HEK293 (cell line): ENCODE measurements at regions not wholly inside any gene's neighbourhood (a gene's known extent, or its start where the extent isn't known, plus 50 kb on each side); places are given as distances from the start of the nearest gene placed in this dataset.

Experiments
- CTCF ChIA-PET: fragments of 350-600 bp; formaldehyde crosslinking; extraction: SDS; loops from one replicate; lab custom pipeline; 2021; ENCODE audit warnings: antibody characterized with exemption; lab: Yijun Ruan, JAX
- POLR2A ChIA-PET: fragments of 300-600 bp; formaldehyde crosslinking; extraction: SDS; loops from one replicate; lab custom pipeline; 2020; ENCODE audit warnings: antibody characterized with exemption, inconsistent platforms; lab: Yijun Ruan, JAX
- H3K27ac ChIP-seq: fragments of 200-500 bp; sonication (Bioruptor generic); 2 replicates; pipeline ENCODE4 v1.5.1; 2014; ENCODE audit warnings: low read depth, low read length, control low read depth, inconsistent platforms; ENCODE audit errors: extremely low read depth
- H3K36me3 ChIP-seq, 2 experiments: fragments of 200-500 bp in 1 of 2; sonication (Bioruptor generic) in 1 of 2; 1 replicate in 1 of 2; 2 replicates in 1 of 2; pipeline ENCODE4 v1.5.1; 2014 to 2017; ENCODE audit warnings: inconsistent platforms in 2 of 2, low read length in 2 of 2; ENCODE audit not compliant: control insufficient read depth in 2 of 2, insufficient read depth in 1 of 2
- H3K4me1 ChIP-seq: fragments of 200-500 bp; sonication (Bioruptor generic); 2 replicates; pipeline ENCODE4 v1.5.1; 2014; ENCODE audit warnings: mild to moderate bottlenecking, low read length, inconsistent platforms; ENCODE audit not compliant: control insufficient read depth, insufficient read depth
- H3K4me3 ChIP-seq: 2 replicates; pipeline ENCODE4 v1.5.1; 2011; ENCODE audit warnings: low read depth, mild to moderate bottlenecking, control low read depth, low read length, moderate library complexity
- H3K9me3 ChIP-seq: fragments of 200-500 bp; sonication (Bioruptor generic); 2 replicates; pipeline ENCODE4 v1.5.1; 2014; ENCODE audit warnings: low read depth, low read length, inconsistent platforms; ENCODE audit not compliant: control insufficient read depth, insufficient read depth
- GLIS2 ChIP-seq: fragments of 450-650 bp; formaldehyde crosslinking; IDR thresholded peaks from 2 replicates; pipeline ENCODE4 v1.5.1; 2016; ENCODE audit warnings: missing biosample characterization, missing genetic modification characterization
- MEIS1 ChIP-seq: sonication (generic); formaldehyde crosslinking; IDR thresholded peaks from 2 replicates; pipeline ENCODE4 v1.8.1; 2022; ENCODE audit warnings: missing genetic modification reagents, mild to moderate bottlenecking, borderline replicate concordance
- ZBTB20 ChIP-seq: fragments of 450-650 bp; formaldehyde crosslinking; IDR thresholded peaks from 2 replicates; pipeline ENCODE4 v1.5.1; 2016; ENCODE audit warnings: missing biosample characterization, missing genetic modification characterization
- ZFHX2 ChIP-seq: fragments of 450-650 bp; formaldehyde crosslinking; conservative IDR thresholded peaks from 2 replicates; pipeline ENCODE4 v1.5.1; 2016; ENCODE audit warnings: missing biosample characterization, missing genetic modification characterization
- ZFP3 ChIP-seq: fragments of 450-650 bp; formaldehyde crosslinking; IDR thresholded peaks from 2 replicates; pipeline ENCODE4 v1.5.1; 2016; ENCODE audit warnings: low read depth, missing biosample characterization, missing genetic modification characterization
- ZFP41 ChIP-seq: fragments of 450-650 bp; formaldehyde crosslinking; IDR thresholded peaks from 2 replicates; pipeline ENCODE4 v1.5.1; 2016; ENCODE audit warnings: missing biosample characterization, missing genetic modification characterization, borderline replicate concordance
- ZNF223 ChIP-seq: fragments of 450-650 bp; formaldehyde crosslinking; IDR thresholded peaks from 2 replicates; pipeline ENCODE4 v1.5.1; 2016; ENCODE audit warnings: missing biosample characterization, missing genetic modification characterization
- ZNF239 ChIP-seq: fragments of 450-650 bp; formaldehyde crosslinking; IDR thresholded peaks from 2 replicates; pipeline ENCODE4 v1.5.1; 2016; ENCODE audit warnings: missing biosample characterization, missing genetic modification characterization
- ZNF266 ChIP-seq: fragments of 450-650 bp; formaldehyde crosslinking; IDR thresholded peaks from 2 replicates; pipeline ENCODE4 v1.5.1; 2016; ENCODE audit warnings: missing biosample characterization, missing genetic modification characterization, low read depth
- ZNF311 ChIP-seq: fragments of 450-650 bp; formaldehyde crosslinking; IDR thresholded peaks from 2 replicates; pipeline ENCODE4 v1.5.1; 2017; ENCODE audit warnings: missing biosample characterization, missing genetic modification characterization, borderline replicate concordance
- ZNF510 ChIP-seq: fragments of 450-650 bp; formaldehyde crosslinking; IDR thresholded peaks from 2 replicates; pipeline ENCODE4 v1.5.1; 2018; ENCODE audit warnings: mild to moderate bottlenecking, missing genetic modification characterization, missing biosample characterization; ENCODE audit not compliant: insufficient replicate concordance
- ZNF560 ChIP-seq: fragments of 450-650 bp; formaldehyde crosslinking; IDR thresholded peaks from 2 replicates; pipeline ENCODE4 v1.5.1; 2017; ENCODE audit warnings: missing biosample characterization, missing genetic modification characterization, borderline replicate concordance
- ZNF596 ChIP-seq: fragments of 450-650 bp; IDR thresholded peaks from 2 replicates; pipeline ENCODE4 v1.5.0; 2018; ENCODE audit warnings: missing biosample characterization, mild to moderate bottlenecking, missing genetic modification characterization, moderate library complexity
- ZNF664 ChIP-seq: fragments of 450-650 bp; formaldehyde crosslinking; IDR thresholded peaks from 2 replicates; pipeline ENCODE4 v1.5.1; 2016; ENCODE audit warnings: missing biosample characterization, missing genetic modification characterization
- ZNF670 ChIP-seq: fragments of 450-650 bp; formaldehyde crosslinking; IDR thresholded peaks from 2 replicates; pipeline ENCODE4 v1.5.1; 2016; ENCODE audit warnings: missing biosample characterization, missing genetic modification characterization, low read depth
- ZNF677 ChIP-seq: fragments of 450-650 bp; IDR thresholded peaks from 2 replicates; pipeline ENCODE4 v1.5.0; 2018; ENCODE audit warnings: missing biosample characterization, mild to moderate bottlenecking, missing genetic modification characterization, moderate library complexity
- ZNF747 ChIP-seq: fragments of 450-650 bp; formaldehyde crosslinking; IDR thresholded peaks from 2 replicates; pipeline ENCODE4 v1.5.1; 2016; ENCODE audit warnings: missing biosample characterization, missing genetic modification characterization
- ZSCAN23 ChIP-seq: fragments of 450-650 bp; formaldehyde crosslinking; IDR thresholded peaks from 2 replicates; pipeline ENCODE4 v1.5.1; 2016; ENCODE audit warnings: missing biosample characterization, missing genetic modification characterization
- TF ChIP-seq, protein P1 (sequence below): fragments of 450-650 bp; formaldehyde crosslinking; conservative IDR thresholded peaks from 2 replicates; pipeline ENCODE4 v1.5.1; 2016; ENCODE audit warnings: low read depth, missing biosample characterization, missing genetic modification characterization
- TF ChIP-seq, protein P2 (sequence below): fragments of 450-650 bp; formaldehyde crosslinking; IDR thresholded peaks from 2 replicates; pipeline ENCODE4 v1.5.1; 2016; ENCODE audit warnings: missing biosample characterization, missing genetic modification characterization
- TF ChIP-seq, protein P3 (sequence below): fragments of 450-650 bp; formaldehyde crosslinking; IDR thresholded peaks from 2 replicates; pipeline ENCODE4 v1.5.1; 2016; ENCODE audit warnings: missing biosample characterization, missing genetic modification characterization, borderline replicate concordance
- TF ChIP-seq, protein P4 (sequence below): fragments of 450-650 bp; formaldehyde crosslinking; IDR thresholded peaks from 2 replicates; pipeline ENCODE4 v1.5.1; 2016; ENCODE audit warnings: missing biosample characterization, missing genetic modification characterization

DNA sequence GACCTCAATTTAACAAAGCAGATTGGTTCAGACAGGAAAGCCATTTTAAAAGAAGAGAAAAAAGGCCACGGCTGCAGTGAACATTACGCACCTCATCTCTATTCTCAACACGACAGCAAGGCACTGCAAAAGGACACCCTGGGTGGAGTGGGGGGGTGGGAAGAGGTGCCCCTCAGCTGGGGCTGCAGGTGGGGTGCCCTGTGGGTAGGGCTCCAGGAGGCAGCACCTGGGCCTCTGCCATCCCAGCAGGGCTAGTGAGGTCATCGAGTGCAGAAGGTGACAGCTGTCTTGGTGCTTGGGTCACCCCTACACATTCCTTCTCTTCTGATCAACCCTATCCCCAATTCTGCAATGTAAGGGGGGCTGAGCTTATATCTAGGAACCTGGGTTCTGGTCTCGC lies 142.9 kb upstream of the PRMT8 start (continued):
- TF ChIP-seq, protein P1, sequence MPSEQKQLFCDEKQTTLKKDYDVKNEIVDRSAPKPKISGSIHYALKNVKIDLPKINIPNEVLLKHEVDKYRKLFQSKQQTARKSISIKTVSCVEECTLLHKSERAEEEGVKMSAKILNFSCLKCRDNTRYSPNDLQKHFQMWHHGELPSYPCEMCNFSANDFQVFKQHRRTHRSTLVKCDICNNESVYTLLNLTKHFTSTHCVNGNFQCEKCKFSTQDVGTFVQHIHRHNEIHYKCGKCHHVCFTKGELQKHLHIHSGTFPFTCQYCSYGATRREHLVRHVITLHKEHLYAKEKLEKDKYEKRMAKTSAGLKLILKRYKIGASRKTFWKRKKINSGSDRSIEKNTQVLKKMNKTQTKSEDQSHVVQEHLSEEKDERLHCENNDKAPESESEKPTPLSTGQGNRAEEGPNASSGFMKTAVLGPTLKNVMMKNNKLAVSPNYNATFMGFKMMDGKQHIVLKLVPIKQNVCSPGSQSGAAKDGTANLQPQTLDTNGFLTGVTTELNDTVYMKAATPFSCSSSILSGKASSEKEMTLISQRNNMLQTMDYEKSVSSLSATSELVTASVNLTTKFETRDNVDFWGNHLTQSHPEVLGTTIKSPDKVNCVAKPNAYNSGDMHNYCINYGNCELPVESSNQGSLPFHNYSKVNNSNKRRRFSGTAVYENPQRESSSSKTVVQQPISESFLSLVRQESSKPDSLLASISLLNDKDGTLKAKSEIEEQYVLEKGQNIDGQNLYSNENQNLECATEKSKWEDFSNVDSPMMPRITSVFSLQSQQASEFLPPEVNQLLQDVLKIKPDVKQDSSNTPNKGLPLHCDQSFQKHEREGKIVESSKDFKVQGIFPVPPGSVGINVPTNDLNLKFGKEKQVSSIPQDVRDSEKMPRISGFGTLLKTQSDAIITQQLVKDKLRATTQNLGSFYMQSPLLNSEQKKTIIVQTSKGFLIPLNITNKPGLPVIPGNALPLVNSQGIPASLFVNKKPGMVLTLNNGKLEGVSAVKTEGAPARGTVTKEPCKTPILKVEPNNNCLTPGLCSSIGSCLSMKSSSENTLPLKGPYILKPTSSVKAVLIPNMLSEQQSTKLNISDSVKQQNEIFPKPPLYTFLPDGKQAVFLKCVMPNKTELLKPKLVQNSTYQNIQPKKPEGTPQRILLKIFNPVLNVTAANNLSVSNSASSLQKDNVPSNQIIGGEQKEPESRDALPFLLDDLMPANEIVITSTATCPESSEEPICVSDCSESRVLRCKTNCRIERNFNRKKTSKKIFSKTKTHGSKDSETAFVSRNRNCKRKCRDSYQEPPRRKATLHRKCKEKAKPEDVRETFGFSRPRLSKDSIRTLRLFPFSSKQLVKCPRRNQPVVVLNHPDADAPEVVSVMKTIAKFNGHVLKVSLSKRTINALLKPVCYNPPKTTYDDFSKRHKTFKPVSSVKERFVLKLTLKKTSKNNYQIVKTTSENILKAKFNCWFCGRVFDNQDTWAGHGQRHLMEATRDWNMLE (tag by site-specific recombination): no peak
- TF ChIP-seq ZNF311 (tag by site-specific recombination) (no peak), ZNF664 (tag by site-specific recombination) (no peak), ZNF560 (tag by site-specific recombination) (no peak), ZNF266 (no peak), MEIS1 (CRISPR knock-in tag) (no peak), ZNF239 (tag by site-specific recombination) (no peak)
- TF ChIP-seq, protein P2, sequence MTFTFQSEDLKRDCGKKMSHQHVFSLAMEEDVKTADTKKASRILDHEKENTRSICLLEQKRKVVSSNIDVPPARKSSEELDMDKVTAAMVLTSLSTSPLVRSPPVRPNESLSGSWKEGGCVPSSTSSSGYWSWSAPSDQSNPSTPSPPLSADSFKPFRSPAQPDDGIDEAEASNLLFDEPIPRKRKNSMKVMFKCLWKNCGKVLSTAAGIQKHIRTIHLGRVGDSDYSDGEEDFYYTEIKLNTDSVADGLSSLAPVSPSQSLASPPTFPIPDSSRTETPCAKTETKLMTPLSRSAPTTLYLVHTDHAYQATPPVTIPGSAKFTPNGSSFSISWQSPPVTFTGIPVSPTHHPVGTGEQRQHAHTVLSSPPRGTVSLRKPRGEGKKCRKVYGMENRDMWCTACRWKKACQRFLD (tag by site-specific recombination): no peak

DNA sequence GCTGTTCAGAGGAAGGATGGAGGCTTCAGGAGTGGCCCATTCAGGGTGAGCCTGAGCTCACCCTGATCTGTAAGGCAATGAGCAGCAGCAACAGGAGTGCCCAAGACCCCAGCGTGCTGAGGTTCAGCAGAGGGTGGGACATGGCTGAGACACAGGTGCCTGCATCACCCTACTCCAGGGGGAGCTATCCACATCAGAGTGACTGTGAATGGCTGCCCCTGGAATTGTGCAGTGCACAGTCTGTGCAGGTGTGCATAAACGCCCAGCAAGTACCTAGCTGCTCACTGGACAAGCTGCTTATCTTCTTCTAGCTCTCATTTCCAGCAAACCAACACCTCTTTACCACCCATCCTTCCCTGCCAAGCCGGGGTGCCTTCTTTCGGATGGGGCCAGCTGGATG lies 140.6 kb upstream of the PRMT8 start:
- CTCF ChIA-PET: interaction anchor here (0.6 to 1.2 kb wide), 2 partner anchors 50 to 458 kb away, joined by 3 to 6 read pairs; no protein-coding TSS in a partner anchor
- no peaks in the 10 kb centered on the region for H3K9me3 ChIP-seq
- no peaks in the 10 kb centered on the region for H3K4me1 ChIP-seq
- POLR2A ChIA-PET: no interaction called here
- no peaks in the 10 kb centered on the region for H3K36me3 ChIP-seq
- no peak overlapping the region for H3K4me3 ChIP-seq
- H3K27ac ChIP-seq: no peak overlapping the region
- TF ChIP-seq ZNF747: no peak
- no peak for TF ChIP-seq ZSCAN23

DNA sequence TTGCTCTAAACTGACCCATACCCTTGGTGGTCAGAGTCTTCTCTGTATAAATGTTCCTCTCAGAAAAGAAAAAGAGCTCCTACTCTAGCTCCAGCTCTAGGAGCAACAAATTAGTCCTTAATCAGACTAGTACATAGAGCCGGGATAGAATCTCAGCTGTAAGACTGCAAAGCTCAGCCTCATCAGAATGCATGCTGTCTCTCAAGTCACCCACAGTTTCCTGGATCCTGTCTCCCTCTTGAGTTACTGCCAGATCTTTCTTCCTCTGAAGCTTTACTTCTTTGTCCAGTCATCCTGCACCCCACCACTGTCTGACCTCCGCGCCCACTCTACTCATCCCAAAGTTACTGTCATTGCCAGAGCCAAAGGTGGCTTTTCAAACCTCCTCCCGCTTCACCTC lies 139.3 kb upstream of the PRMT8 start:
- no peaks in the 10 kb centered on the region for H3K9me3 ChIP-seq
- no peak overlapping the region for H3K4me3 ChIP-seq
- ChIA-PET CTCF (interaction anchor here (1.1 kb wide), 1 partner anchor 10 kb away, joined by 3 read pairs; no protein-coding TSS in a partner anchor), POLR2A (no interaction called here)
- no peaks in the 10 kb centered on the region for H3K36me3 ChIP-seq
- no peak overlapping the region for H3K27ac ChIP-seq
- no peak for TF ChIP-seq ZBTB20 (tag by site-specific recombination)
- no peak for TF ChIP-seq ZNF670 (tag by site-specific recombination)
- TF ChIP-seq ZFP3 (tag by site-specific recombination): no peak
- no peak for TF ChIP-seq ZFP41 (tag by site-specific recombination)
- TF ChIP-seq ZNF510 (tag by site-specific recombination): no peak
- no peak for TF ChIP-seq ZNF677 (tag by site-specific recombination)
- TF ChIP-seq, protein P3, sequence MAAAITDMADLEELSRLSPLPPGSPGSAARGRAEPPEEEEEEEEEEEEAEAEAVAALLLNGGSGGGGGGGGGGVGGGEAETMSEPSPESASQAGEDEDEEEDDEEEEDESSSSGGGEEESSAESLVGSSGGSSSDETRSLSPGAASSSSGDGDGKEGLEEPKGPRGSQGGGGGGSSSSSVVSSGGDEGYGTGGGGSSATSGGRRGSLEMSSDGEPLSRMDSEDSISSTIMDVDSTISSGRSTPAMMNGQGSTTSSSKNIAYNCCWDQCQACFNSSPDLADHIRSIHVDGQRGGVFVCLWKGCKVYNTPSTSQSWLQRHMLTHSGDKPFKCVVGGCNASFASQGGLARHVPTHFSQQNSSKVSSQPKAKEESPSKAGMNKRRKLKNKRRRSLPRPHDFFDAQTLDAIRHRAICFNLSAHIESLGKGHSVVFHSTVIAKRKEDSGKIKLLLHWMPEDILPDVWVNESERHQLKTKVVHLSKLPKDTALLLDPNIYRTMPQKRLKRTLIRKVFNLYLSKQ: no peak
- TF ChIP-seq GLIS2: no peak
- no peak for TF ChIP-seq ZFHX2 (tag by site-specific recombination)
- TF ChIP-seq, protein P4, sequence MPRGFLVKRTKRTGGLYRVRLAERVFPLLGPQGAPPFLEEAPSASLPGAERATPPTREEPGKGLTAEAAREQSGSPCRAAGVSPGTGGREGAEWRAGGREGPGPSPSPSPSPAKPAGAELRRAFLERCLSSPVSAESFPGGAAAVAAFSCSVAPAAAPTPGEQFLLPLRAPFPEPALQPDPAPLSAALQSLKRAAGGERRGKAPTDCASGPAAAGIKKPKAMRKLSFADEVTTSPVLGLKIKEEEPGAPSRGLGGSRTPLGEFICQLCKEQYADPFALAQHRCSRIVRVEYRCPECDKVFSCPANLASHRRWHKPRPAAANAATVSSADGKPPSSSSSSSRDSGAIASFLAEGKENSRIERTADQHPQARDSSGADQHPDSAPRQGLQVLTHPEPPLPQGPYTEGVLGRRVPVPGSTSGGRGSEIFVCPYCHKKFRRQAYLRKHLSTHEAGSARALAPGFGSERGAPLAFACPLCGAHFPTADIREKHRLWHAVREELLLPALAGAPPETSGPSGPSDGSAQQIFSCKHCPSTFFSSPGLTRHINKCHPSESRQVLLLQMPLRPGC (tag by site-specific recombination): no peak
- TF ChIP-seq ZNF223 (tag by site-specific recombination): no peak
- TF ChIP-seq ZNF596 (tag by site-specific recombination): no peak
- no peak for TF ChIP-seq ZNF664 (tag by site-specific recombination)
- TF ChIP-seq, all 188 proteins: peak for 0
- H3K4me1 ChIP-seq: no peaks in the 10 kb centered on the region
